Stimulated activated CD8-positive, alpha-beta memory T cell treated with anti-CD3 and anti-CD28 coated beads, Interleukin-12 subunit alpha, Interleukin-12 subunit beta, amount 100 ng/mL, for 4 hours (primary cell): ENCODE measurements at regions not wholly inside any gene's neighbourhood (a gene's known extent, or its start where the extent isn't known, plus 50 kb on each side); places are given as distances from the start of the nearest gene placed in this dataset.

Source experiments
- DNase-seq: peaks from one replicate; pipeline ENCODE4 v3.0.0-alpha.2; 2020; ENCODE audit warnings: low read depth

- DNase-seq = no peak
Observed at GRCh38 chr3:106611841-106612240, 743.0 kb upstream of the CBLB start.

- DNase-seq = no peak
Observed at GRCh38 chr3:106616556-106616955, 747.7 kb upstream of the CBLB start.

- DNase-seq = no peak
Observed at GRCh38 chr3:106617276-106617675, 748.5 kb upstream of the CBLB start.

GRCh38 chr3:106620646-106621045, 751.8 kb upstream of the CBLB start:
- DNase-seq = no peak

- DNase-seq = no peak
Observed at GRCh38 chr3:106624154-106624553, 753.1 kb upstream of the CCDC54 start.

- DNase-seq = no peak
Observed at GRCh38 chr3:106628407-106628806, 748.8 kb upstream of the CCDC54 start.

- no peak for DNase-seq
Observed at GRCh38 chr3:106629215-106629832, 747.9 kb upstream of the CCDC54 start.

- no peak for DNase-seq
Observed at GRCh38 chr3:106631373-106632108, 745.7 kb upstream of the CCDC54 start.

- DNase-seq = no peak
Observed at GRCh38 chr3:106635271-106635670, 742.0 kb upstream of the CCDC54 start.

- DNase-seq = no peak
Observed at GRCh38 chr3:106635826-106636225, 741.4 kb upstream of the CCDC54 start.

GRCh38 chr3:106640353-106640752, 736.9 kb upstream of the CCDC54 start:
- no peak for DNase-seq

- no peak for DNase-seq
Observed at GRCh38 chr3:106642161-106642560, 735.1 kb upstream of the CCDC54 start.

- DNase-seq = no peak
Observed at GRCh38 chr3:106643684-106644161, 733.5 kb upstream of the CCDC54 start.

GRCh38 chr3:106673926-106674569, 703.2 kb upstream of the CCDC54 start:
- no peak for DNase-seq

GRCh38 chr3:106675451-106675850, 701.8 kb upstream of the CCDC54 start:
- no peak for DNase-seq

- DNase-seq = no peak
Observed at GRCh38 chr3:106678657-106679390, 698.4 kb upstream of the CCDC54 start.

GRCh38 chr3:106683953-106684620, 693.2 kb upstream of the CCDC54 start:
- no peak for DNase-seq

GRCh38 chr3:106685745-106686144, 691.5 kb upstream of the CCDC54 start:
- no peak for DNase-seq

- DNase-seq = no peak
Observed at GRCh38 chr3:106687905-106688304, 689.3 kb upstream of the CCDC54 start.

GRCh38 chr3:106688464-106688863, 688.8 kb upstream of the CCDC54 start:
- DNase-seq = no peak

GRCh38 chr3:106691476-106691875, 685.8 kb upstream of the CCDC54 start:
- DNase-seq = no peak

GRCh38 chr3:106692624-106693023, 684.6 kb upstream of the CCDC54 start:
- no peak for DNase-seq
